CD1c-positive myeloid dendritic cell (primary cell): ENCODE measurements at regions not wholly inside any gene's neighbourhood (a gene's known extent, or its start where the extent isn't known, plus 50 kb on each side); places are given as distances from the start of the nearest gene placed in this dataset.
A peak's percentile ranks its signal among the peaks of the same experiment; 100 is the strongest.
"Not testable (repeated sequence)": the region's sequence is repeated elsewhere in the genome, so short reads cannot be mapped to it uniquely, and the experiment has no call there.

Experiments
- DNase-seq: peaks from one replicate; pipeline ENCODE4 v3.0.0-alpha.2; 2016; ENCODE audit errors: extremely low spot score

DNA sequence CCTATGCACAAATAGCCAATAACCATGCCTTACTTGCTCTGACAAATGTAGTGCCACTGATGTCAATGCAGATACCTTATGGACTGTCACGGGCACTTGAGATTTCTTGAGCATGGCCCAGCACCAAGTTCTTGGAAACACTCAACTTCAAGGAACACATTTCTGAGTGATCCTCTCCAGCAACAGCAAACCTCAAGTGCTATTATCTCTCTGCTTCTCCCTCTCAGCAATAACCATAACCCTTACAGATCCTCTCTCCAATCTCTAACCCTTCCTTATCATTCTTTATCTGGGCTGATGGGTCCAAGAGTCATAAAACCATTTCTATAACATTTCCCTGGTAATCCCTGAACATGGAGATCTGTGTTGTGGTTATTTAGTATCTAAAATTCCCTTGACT is 266.9 kb upstream of the STXBP5 start:
- DNase-seq: no peak

DNA sequence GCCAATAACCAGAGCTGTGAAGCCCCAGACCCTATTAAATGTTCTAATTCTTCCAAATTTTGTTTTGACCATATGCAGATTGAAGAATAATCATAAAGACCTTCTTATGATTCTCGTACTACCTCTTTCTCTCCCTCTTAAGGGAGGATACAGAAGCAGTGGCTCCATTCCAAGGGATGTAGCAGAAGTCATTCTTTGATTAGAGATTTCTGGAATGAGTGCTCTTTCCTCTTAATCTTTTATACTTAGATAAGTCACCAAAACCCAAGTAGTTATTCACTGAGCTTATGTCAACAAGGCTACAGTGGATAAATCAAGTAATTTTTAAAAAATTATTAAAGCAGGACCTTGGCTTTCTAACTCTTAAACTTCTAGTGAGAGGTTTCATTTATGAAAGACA is 266.0 kb upstream of the STXBP5 start:
- DNase-seq: no peak

DNA sequence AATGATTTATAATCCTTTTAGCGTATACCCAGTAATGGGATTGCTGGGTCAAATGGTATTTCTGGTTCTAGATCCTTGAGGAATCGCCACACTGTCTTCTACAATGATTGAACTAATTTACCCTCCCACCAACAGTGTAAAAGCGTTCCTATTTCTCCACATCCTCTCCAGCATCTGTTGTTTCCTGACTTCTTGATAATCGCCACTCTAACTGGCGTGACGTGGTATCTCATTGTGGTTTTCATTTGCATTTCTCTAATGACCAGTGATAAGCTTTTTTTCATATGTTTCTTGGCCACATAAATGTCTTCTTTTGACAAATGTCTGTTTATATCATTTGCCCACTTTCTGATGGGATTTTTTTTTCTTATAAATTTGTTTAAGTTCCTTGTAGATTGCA is 264.8 kb upstream of the STXBP5 start:
- not testable (repeated sequence) for DNase-seq

DNA sequence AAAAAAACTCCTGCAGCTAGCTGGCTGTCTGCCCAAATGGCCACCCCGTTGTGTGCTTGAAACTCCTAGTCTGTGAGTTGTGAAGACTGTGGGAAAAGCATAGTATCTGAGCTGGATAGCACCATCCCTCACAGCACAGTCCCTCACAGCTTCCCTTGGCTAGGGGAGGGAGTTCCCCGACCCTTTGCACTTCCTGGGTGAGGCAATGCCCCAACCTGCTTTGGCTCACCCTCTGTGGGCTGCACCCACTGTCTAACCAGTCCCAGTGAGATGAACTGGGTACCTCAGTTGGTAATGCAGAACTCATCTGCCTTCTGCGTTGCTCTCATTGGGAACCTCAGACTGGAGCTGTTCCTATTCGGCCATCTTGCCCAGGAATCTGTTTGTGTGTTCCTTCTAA is 260.6 kb upstream of the STXBP5 start:
- no peak for DNase-seq

DNA sequence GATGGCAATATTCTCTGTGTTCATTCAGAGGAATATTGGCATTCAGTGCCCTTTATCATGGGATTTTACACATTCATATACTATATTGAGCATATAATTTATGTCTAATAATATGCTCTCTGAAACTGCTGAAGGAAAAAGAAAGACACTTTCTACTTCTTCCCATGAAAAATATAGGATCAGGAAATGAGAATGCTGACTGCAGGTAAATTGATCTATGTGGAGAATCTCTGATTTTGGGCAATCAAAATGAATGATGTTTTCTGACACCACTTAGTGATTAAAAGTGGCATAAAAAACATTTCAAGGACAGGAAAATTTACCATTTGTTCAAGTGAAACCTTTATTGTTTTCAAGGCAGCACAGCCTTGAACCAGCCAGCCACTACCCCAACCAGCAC is 260.1 kb upstream of the STXBP5 start:
- DNase-seq: no peak

DNA sequence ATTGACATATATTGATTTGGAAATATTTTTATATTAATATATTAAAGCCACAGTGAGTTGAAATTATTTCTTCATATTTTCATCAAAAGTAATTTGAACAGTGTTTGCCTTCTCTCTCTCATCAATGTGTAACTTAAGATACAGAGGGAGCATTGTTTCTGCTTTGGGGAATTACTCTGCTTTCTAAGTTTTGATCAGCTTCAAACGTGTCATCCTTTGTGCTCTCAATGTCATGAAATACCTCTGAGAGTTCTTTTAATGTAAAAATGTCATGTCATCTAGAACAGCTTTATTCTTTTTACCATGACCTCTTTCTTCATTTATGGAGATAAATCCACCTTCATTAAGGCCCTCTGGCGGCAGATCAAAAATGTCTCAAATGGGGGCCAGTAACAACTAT is 259.4 kb upstream of the STXBP5 start:
- DNase-seq: no peak

DNA sequence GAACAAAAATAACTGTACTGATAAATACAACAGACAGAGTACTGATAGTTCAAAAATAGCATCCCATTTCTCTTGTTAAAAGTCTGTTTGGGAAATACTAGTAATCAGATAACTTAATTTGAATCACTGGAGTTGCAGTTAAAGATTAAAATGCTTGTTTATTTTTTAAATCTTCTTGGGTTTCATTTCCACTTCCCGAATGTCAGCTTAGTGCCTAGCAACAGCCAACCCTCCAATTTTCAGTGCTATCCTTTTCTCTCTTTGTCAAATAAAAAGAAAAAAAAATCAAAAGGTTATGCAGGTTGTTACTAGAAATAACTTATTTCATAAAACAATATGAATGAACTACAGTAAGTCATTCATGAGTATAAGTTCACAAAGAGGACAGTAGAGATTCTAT is 257.7 kb upstream of the STXBP5 start:
- DNase-seq: no peak

DNA sequence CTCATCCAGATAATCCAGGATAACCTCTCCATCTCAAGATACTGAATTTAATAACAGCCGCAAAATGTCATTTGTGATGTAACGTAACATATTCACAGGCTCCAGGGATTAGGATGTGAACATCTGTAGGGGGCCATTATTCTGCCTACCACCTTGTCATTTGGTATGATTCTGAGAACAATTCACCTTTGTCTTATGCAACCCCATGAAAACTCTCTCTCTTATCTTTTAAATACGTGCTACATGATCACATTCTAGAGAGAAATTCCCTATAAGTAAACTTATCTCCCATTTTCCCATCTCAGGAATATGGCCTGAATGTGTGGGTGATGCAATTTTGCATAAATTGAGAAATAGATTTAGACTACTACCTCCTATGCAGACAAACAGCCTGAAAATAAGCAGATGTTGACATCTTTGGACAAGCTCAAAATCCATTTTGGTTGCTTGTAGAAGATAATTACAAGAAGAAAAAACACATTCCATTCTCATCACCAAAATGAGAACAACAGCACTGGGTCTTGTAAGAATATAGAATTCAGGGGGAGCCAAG is 255.4 kb upstream of the STXBP5 start:
- no peak for DNase-seq

DNA sequence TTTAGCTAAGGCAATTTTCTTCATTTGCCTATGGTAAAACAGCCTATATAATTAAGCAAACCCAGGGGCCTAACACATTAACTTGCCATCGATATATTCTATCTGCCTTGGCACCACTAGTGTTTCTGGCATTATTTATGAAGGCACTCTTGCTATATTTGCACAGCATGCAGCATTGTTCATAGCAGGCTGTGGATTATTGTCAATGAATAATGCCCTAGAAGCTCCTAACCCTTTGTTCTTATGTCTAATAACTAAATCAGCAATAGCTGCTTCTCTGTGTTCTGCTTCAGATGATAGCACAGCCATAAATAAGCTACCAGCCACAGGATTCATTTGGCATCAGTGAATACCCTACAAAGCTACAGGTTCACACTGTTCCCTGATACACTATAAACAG is 254.8 kb upstream of the STXBP5 start:
- DNase-seq: no peak

DNA sequence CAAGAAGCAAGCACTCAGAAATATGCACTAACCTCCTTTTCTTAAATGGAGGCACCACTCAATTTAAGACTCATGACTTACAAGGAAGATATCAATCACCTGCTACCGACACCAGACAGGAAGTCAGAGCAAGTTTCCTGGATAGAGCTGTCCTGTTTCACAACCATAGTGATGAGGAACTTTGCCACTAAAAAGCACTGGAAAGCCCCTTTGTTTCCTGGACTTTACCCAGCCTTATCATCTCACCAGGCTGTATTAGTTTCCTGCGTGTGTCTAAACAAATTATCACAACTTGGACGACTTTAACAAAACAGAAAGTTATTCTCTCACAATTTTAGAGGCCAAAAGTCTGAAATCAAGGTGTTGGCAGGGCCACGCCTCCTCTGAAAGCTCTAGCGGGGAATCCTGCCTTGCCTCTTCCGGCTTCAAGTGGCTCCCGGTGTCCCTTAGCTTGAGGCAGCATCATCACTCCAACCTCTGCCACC is 253.8 kb upstream of the STXBP5 start:
- DNase-seq: peak; percentile 50

DNA sequence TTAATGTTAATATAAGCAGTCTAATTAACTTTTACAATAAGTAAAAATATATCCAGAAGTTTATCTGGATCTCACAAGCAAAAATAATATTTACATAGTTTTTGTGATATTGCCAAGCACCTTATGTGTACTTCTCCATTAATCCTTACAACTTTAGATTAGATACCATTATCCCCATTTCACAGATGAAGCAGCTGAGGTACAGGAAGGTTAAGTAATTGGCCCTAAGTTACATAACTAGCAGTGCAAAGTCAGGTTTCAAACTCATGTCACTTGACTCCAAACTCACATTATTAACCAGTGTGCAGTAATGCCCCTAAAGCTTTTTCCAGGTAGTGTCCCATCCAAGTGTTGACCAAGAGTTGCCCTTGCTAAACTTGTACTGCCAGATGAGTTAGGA is 248.6 kb upstream of the STXBP5 start:
- DNase-seq: no peak

DNA sequence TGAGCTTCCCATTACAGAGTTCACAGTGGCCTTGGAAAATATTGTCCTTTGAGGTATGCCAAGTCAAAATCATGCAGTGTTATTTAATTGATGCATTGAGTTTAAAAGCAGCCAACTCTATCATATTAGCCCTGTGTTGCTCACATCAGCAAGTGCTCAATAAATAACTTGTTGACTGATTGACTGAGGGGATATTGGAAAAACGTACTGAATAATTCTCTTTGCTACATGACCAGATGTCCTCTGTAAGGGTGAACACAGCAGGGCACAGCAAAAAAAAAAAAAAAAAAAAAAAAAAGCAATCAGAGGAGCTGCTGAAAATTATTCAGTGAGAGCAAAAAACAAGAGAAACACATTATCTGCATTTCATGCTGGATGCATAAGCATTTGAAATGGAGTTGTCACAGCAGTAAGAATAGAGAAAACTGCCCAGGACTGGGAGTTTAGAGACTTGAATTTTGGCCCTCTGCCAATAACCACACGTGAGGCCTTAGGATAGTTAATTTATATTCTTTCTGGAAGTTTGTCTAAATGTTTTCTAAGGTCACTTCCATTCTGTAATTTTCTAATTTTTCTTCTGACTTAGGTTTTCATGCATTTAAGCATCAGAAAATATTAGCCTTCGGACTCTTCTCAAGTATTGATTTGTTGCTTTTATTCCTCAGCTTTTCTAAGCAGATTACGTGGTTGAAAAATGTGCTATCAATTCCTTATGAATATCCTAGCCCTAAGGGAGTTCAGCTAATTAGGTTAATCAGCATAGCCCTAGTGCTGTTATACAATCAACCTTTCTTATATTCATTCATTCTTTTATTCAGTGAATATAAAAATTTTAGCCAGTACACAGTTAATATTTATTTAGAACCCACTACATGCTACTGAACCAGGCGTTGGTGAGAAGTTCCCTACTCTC is 246.8 kb upstream of the STXBP5 start:
- DNase-seq: no peak

DNA sequence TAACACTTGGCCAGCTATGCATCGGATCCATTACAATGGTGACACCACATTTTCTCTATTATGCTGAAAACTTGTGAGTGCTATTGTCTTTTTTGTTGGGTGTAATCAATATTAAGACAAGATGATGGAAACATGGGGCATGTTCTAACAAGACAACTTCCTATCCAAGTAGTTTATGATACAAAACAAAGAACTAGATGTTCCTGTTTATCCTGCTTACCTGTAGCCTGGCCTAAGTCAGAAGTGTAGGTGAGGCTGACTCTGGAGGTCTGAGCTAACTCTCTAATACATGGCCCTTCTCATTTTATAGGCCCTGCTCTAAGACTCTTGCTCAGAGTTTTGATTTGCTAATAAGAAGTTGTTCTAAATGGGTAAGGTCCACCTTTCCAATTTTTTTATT is 242.4 kb upstream of the STXBP5 start:
- DNase-seq: no peak

DNA sequence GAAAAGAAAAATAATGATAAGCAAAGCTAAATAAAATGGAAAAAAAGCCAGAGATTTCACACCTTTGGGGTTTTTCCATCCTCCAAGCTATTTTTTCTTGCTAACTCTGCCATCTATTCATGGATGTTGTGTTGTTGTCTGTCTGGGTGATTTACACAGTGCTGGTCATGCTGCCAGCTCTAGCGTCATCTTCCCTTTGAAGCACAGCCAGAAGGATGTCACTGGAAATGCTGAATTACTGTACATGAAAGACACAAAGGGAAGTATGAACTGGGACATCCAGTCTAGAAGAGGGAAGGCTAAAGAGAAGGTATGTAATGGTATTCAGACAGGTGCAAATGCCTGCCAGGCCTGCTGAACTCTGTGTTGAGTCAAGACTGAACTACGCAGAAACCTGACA is 241.9 kb upstream of the STXBP5 start:
- DNase-seq: no peak

DNA sequence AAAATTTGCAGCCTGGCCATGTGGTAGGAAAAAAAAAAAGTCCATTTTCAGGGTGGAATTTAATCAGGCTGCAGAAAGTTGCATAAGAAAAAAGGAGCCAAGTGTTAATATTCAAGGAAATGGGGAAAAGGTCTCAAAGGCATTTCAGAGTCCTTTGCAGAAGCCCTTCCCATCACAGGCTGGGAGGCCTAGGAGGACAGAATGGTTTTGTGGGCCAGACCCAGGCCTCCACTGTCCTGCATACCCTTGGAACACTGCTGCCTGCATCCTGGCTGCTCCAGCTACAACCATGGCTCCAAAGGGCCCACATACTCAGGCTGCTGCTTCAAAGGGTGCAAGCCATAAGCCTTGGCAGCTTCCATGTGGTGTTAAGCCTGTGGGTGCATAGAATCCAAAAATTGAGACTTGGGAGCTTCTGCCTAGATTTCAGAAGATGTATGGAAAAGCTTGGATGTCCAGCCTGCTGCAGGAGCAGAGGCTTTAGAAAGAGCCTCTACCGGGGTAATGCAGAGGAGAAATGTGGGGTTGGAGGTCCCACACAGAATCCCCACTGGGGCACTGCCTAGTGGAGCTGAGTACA is 239.0 kb upstream of the STXBP5 start:
- no peak for DNase-seq

DNA sequence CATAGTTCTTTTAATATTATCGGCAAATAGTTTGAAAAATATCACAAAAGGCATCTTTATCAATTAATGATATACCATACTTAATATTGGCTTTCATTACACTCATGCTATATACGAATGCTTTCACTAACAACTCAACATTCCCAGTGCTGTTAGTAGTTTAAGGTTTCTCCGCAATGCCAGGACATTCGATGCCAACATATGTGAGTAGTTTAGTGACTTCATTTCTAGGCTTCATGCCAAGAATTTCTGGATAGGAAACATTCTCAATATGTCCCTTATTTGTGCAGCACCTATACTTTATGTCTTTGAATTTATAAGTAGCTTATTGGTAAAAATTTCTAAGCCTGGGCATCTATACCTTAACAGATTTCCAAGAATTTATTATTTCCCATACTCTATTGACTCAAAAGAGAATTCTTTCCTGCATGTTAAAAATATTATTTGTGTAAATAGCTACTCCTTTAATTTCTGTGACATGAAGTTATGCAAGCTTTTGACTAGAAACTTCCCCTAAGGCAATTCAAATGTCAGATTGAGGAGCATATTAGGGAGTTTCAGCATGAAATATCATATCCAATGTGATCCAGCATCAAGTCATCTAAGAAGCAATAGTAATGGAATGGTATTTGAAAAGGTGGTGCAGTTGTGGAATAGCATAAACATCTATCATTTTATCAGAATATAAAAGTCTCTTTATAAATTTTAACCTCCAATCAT is 236.0 kb upstream of the STXBP5 start:
- DNase-seq: no peak

DNA sequence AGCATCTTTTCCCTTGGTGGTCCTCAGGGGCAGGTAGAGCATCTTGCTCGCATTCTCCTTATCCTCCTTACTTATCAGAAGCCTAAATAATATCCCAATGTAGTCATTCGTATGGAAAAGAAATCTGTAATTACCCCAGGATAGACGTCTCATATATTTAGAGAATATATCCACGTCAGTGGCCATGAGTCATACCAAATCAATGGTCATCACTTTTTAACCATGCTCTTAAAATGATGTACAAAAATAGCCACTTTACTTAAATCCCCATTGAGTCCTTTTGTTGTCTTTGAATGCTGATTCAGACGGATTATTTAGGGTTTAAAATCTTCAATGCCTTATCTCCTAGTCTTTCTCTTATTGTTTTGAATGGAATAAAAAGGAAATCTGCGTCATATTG is 231.7 kb upstream of the STXBP5 start:
- DNase-seq: no peak

DNA sequence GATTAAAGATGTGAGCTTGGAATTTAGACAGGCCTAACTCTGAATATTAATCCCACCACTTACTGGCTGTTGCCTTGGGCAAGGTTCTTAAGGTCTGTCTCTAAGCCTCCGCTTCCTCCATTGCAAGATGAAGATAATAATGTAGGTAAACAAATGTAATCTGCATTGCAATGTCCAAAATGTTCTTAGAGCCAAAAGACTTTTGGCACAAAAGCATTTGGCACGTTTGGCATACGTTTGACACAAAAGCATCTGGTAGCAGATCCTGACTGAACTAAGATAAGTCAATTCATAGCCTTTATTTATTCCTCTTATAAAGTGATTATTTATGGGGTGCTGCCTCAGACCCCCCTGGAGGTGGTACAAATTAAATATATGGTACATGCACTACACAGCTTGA is 229.9 kb upstream of the STXBP5 start:
- DNase-seq: no peak

DNA sequence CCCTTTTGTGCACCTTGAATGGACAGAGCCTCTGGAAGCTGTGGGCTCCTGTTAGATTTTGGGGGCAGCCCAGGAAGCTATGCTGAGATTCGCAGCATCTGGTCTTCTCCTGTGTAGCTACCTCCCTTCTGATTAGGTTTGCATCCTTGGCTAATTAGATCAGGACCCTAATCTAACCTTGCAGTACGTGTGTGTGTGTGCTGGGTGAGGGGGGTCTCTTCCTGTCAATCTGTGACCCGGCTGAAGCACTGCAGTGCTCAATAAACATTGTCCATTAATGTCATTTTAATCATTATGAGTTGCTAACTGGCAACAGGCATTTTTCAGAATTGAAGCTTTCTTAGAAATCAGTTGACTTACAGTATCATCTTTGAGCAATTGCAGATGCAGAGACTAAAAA is 229.1 kb upstream of the STXBP5 start:
- DNase-seq: no peak

DNA sequence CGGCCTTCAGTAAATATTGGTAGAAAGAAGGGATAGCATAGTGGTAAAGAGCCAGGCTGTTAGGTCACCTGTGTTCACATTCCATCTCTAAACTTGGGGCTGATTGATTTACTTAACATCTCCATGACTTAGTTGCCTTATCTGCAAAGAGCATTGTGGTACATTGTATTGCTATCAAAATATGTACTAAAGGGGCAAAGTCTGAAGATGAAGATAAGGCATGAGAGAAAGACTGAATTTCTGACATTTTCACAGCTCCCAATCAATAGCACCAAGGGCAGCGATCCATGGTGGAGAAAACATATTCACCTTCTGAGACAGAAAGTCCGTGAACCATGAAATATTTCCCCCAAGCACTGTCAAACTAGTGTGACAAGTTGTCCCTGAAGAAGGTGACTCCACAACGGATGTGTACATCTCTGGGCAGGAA is 223.3 kb upstream of the STXBP5 start:
- DNase-seq: no peak

DNA sequence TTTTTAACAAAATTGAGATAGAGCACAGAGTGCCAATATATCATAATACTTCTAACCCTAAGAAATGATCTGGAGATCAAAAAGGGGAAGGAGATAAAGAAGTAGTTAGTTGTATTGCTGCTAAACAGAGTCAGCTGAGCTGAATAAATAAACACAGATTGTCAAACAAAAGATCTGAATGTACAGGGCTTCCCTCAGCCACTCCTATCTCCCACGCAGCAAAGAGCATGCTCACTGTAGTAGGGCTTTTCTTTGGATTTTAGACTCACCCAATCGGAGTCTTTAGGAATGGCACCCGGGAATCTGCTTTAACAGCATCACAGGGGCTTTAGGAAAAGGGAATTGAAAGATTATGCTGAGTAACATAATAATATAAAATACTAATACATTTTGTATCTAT is 222.2 kb upstream of the STXBP5 start:
- no peak for DNase-seq

DNA sequence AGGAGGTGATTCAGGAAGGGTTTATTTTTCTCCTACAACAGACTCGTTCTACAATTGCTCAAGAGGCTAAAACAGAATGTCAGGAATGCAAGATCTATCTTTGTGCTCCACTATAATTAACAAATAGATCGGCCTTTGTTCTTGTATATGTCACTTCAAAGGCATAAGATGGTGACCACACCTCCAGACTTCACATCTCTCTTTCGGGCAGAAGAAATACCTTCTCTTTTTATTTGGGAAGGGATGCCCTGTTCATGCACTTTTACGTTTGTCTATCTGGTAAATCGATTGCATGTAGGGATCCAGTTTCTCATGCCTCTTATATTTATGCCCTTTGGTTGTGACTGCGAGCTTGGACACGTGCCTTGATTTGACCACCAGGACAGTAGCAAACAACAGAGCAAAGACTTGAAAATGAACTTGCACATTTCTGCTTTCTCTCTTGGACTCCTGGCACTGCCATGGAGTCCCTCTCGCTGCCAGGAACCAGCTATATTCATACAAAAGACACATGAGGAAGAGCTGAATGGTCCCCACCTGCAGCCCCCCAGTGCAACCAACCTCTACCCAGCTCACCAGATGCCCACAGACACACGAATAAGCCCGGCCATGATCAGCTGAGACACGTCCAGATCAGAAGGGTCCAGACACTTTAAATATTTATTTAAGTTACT is 219.8 kb upstream of the STXBP5 start:
- DNase-seq: no peak
